NCI-H128 (cell line): ENCODE measurements at regions not wholly inside any gene's neighbourhood (a gene's known extent, or its start where the extent isn't known, plus 50 kb on each side); places are given as distances from the start of the nearest gene placed in this dataset.
"Not testable (repeated sequence)": the region's sequence is repeated elsewhere in the genome, so short reads cannot be mapped to it uniquely, and the experiment has no call there.

ENCODE experiments used
- DNase-seq: peaks from one replicate; lab custom pipeline; 2025; ENCODE audit not compliant: unreplicated experiment; lab: John Stamatoyannopoulos, UW

DNA sequence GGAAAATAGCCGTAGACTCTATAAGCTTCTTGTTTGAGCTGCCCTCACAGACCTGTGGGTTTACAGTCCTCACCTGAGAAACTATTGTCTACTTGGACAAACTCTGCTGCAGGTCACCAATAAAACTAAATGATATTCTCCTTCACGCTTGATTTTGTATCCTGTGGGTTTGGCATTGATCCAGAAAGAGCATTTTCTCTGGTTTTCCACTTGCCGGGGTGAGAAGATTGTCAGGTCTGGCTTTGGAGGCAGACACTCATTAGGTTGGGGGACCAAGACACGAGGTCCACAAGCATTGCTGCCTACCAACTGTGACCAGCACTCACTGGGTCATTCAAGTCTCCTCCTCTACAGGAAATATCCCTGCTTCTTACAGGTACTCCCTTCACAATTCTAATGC lies 68.5 kb downstream of the CDC14C start:
- DNase-seq, result no peak

DNA sequence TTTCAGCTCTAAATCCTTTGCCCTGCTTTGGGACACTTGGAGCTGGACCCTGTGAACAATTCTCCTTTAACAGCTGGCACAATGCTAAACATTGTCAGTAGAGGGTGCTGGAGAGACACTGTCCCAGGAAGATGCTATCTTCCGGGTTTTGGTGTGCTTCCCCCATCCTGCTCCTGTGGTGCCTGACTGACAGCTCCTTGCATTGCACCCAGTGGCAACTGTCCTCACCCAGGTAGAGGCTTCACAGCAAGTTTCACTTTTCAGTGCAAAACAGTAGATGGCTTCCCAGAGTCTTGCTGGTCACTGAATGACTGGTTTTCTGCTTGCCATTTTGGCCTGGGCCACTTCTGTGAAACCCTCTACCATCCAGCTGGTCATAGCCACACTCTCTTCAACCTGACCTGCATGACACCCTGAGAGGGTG lies 77.3 kb downstream of the CDC14C start:
- DNase-seq, result no peak

DNA sequence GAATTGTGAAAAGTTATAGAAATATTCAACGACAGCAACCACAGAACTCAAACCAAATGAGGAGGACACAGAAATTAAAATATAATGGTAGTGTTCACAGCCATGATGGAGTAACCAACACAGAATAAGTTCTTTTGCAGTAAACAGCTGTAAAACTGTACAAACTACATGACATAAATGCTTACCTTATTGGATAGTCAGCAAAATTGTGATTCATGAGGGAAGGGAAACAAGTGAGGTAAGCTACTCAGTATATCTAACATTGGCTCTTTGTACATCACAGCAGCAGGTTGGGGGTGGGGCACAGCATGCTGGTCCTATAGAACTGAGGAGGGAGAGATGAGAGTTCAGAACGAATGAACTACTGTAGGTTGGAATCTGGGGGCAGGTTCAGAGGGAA lies 86.4 kb downstream of the CDC14C start:
- no peak for DNase-seq

DNA sequence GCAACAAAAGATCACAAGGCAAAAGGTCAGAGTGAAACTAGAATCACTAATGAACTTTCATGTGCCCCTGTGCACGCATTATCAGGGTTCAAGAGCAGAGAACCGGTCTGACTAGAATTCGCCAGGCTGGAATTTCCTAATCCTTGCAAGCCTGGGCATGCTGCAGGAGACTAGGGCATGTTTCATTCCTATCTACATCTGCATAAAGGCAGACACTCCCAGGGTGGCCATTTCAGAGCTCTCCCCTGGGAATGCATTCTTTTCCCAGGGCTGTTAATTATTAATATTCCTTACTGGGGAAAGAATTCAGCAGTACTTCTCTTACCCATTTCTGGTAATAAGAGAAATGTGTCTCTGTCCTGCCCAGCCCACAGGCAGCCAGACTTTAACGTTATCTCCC lies 90.5 kb downstream of the CDC14C start:
- no peak for DNase-seq

DNA sequence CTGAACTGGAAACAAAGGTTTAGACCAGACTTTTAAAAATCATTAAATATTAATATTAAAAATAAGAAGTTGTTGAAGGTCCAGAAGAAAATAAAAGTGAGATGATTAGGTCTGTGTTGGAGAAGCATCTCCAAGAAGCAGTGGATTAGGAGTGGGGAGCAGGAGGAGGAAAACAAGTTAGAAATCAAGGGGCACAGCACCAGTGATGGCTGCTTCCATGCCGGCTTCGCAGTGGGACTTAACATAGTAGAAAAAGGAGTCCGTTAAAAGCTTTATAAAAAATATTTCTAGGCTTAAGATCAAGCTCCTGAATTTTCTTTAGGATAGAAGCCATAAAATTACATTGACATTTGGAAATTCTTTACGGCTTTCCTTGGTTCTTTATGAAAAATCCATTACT lies 95.8 kb downstream of the CDC14C start:
- no peak for DNase-seq

DNA sequence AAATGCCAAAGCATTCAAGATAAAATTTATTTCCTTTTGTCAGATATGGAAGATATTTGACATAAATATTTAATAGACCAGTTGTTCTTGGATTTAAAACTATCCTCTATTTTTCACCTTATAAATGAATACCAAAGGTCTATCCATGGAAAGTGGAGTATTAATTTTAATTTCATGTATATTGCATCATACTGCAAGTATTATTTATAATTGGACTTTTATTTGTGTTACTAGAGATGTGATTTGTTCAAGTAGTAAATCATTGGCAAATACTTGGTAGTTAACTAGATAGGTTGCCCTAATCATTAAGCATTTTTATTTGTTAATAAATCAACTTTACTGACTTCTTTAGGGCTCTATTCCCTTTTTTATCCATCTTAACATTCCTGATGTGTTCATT lies 98.1 kb downstream of the CDC14C start:
- no peak for DNase-seq

DNA sequence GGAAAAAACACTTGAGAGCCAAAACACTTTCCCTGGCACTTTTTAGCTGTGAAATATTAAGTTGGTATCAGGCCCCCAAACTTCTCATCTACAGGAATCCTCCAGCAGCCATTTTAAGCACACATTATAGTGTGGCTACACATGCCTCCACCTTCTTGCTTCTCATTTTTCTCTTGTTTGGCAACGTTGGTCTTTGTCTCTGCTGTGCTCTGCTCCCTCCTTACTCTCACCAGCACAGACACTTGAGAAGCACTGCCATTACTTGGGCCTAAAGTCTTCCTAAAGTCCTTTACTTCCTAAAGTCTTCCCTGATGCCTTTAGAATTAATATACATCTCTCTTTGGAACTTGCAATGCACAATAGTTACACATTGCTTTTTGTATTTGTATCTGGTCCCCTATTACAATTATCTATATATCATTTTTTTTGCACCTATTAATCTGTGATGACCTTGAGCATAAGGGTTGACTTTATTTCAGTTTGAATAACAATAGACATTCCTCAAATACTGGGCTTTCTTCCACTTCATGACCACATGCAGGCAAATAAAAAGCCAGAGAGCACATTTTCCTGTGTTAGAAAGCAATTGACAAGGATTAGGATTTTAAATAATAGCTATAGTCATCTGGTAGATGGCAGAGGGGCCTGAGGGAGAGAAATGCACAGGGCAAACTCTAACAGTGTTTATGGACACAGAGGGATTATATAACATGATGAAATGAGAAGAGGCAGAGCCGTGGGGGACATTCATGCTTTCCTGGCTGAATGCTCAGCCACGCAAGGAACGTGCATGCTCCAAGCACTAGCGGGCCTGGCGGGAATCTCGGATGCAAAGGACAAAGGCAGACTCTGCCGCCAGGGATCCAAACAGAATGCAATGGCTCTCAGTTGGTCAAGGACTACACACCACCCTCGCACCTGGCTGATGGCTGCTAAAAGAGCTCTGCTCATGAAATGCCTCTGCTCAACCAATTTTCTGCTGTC lies 99.3 kb downstream of the CDC14C start:
- no peak for DNase-seq

DNA sequence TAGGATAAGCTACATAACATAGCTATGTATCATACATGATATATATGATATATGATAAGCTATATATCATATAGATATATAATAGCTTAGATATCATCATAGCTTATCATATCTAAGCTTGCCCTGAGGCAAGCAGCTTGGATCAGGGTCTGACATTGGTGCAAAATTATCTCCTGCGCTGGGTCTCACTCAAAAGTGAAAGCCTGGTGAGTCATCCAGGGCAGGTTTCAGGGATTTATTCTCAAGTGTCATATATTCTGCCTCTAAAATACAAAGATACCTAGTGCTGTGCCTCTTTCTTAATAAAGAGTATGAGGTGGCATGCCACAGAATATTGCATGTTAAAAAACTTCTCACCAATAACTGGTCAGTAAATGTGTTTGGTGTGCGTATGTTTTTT lies 105.9 kb downstream of the CDC14C start:
- no peak for DNase-seq

DNA sequence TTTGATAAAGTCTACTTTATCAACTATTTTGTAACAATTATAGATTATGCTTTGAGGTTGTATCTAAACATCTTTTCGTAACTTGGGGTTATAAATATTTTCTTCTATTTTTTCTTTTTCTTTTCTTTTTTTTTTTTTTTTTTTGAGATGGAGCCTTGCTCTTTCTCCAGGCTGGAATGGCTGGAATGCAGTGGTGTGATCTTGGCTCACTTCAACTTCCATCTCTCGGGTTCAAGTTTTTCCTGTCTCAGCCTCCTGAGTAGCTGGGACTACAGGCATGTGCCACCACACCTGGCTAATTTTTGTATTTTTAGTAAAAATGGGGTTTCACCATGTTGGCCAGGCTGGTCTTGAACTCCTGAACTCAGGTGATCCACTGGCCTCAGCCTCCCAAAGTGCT lies 108.8 kb downstream of the CDC14C start:
- DNase-seq, result not testable (repeated sequence)

DNA sequence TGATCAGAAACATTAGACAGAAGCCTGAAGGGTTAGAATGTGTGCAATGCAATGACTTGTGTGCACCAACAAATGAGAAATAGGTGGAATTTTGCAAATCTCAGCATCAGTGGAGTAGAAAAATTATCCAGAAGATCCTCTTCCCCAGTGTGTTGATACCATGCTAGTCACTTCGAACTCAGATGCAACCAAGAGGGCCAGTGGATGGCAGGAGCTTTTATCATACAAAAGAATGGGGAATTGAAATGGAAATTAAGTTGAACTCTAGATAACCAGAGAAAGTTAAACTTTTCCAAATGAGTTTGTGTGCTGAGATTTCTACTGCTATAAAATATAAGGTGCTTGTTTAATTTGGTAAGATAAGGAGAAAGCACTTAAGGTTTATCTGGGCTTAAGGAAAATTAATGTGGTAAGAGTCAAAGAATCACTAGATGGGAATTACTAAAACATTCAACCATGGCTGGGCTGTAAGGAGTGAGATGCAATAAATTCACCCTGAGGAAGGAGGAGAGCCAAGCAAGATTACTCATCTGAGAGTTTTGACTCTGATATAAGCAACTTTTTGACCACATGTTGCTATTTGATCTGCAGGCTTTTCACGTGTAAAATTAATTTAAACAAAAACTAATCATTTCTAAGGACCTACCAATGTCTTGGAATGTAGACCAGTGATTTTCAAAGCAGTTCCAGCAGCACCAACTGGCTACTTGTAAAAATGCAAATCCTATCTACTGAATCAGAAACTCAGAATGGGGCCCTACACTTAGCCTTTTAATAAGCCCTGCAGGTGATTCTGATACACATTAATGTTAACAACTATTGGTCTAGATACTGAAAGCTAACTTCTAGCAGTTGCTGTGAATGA lies 113.2 kb downstream of the CDC14C start:
- no peak for DNase-seq

DNA sequence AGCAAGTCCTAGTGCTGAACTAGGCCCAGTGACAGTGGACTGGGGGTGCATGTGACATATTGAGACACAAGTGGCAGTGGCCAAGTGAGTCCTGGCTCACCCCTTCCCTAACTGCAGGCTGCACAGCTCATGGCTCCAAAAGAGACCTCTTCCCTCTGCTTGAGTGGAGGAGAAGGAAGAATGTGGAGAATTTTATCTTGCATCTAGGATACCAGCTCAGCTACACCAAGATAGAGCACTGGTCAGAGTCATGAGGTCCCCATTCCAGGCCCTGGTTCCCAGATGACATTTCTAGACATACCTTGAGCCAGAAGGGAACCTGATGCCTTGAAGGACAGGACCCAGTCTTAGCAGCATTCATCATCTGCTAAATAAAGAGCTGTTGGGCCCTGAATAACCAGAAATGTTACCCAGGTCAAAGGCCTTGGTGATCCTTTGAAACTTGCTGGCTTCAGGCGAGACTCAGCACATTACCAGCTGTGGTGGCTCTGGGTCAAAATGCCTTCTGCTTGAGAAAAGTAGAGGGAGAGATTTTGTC lies 114.5 kb downstream of the CDC14C start:
- DNase-seq, result no peak

DNA sequence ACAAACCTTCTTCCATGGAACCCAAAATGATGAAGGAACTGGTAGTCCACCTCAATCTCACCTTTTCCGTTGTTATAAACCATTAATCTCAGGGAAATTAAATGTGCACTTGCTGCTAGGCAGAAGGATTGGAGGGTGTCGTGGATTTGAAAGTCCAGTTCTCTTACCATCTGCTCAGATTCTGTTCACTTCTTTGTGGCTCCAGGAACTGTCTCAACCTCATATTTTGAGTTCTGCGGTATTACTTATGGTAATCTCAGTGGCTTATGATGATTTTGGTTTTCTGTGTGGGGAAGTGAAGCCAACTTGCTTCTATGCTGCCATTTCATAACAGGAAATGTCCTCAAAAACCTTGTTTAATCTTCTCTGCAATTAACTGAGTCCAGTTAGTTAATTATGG lies 136.4 kb downstream of the CDC14C start:
- no peak for DNase-seq

DNA sequence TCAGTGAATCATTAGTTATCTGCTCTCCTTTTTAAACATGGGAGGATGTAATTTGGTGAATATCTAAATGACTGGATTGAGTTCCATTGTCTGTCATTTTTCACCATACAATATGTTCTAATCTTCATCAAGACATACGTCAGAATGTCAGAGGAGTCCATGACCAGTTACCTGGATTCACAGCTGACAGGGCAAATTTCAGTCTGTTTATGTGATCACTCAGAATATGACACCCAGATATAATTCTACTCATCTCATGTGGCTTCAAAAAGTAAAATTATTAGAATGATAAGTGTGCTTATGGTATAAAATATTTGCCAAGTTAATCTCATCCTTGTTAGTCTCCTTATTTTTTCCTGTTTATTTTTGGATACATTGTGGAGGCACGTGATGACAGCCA lies 150.2 kb downstream of the CDC14C start:
- no peak for DNase-seq

DNA sequence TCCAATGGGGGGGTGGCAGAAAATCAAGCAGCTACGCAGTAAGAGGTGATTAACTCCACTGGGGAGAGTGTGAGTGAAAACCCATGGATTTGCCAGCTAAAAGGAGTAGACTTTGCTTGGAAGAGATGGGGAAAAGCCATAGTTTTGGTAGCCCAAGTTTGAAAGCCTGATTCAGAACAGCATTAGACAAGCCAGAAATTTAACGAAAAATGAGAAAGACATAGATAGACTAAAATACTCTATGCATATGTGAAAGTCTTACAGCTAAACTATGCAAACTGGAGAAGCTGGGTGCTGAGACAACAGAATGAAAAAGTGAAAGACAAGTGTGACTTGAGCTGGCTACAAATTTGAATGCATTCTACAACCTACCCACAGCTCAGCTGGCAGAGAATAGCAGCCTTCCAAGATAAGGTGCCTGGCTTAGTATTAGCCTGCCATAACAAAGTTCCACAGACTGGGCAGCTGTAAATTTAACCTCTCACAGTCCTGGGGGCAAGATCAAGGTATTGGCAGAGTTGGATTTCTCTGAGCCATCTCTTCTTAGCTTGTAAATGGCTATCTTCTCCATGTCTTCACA lies 156.6 kb downstream of the CDC14C start:
- DNase-seq, result no peak

DNA sequence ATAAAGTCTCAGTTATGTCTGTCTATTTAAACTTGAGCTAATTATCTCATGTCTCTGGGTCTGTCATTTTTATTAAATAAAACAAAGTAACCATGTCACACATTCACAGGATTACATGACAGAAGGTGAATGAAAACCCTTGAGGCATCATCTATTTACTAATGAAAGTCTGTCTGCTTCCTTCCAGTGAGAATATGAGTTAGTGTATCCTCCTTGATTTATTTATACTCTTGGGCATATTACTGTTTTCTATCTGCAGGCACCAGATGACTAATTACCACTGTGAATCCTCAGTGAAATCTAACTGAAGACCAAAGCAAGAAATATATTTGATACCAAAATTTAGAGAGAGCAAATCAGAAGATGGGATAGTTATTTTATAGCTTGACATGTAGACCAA lies 163.7 kb downstream of the CDC14C start:
- no peak for DNase-seq

DNA sequence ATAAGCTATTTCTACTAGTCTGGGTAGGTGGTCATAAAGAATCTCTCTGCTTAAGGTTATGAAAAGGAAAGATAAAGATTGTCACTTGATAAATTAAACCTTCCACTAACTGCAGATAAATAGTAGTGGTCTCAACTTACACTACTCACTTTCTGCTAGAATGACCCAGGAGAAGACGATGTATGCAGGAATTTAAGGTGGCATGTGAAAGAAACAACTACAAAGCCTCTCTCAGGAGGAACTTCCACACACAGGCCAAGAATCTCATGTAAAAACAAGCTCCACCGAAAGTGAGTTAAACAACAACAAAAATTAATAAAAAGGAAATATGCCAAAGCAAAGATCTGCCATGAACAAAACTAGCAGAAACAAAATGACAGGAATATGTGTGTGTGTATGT lies 165.4 kb downstream of the CDC14C start:
- no peak for DNase-seq

DNA sequence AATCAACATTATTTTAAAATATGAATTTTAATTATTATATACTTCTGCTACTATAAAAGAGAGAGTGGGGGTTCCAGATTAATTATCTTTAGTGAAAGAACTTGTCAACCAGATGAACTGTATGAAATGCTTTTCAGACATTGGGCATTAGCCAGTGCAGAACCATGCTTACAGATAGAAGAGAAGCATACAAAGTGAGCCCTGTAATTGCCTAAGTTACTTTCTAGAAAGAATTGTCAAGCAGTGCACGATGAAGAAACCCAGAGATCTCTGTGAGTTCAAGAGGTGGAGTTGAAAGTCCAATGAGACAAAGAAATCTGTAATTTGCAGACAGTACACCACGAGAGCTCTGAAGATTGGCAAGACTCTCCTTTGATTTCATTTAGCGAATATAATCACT lies 166.7 kb downstream of the CDC14C start:
- DNase-seq, result no peak

DNA sequence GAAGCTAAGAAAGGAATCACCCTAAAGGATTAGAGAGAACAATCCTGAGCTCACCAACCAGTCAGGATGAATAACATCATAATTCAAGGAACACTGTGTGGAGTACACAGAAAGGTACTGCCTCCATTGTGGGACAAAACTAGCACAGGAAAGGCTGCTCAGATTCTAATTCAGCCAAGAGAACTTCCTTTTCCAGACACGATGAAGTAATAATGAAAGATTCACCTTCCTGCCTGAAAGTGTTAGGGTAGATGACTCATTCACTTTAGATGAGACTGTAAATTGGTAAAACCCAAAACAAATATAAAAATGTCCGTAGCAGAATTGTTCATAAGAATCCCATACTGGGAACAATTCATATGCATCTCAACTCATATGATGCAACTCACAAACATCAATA lies 167.2 kb downstream of the CDC14C start:
- no peak for DNase-seq

DNA sequence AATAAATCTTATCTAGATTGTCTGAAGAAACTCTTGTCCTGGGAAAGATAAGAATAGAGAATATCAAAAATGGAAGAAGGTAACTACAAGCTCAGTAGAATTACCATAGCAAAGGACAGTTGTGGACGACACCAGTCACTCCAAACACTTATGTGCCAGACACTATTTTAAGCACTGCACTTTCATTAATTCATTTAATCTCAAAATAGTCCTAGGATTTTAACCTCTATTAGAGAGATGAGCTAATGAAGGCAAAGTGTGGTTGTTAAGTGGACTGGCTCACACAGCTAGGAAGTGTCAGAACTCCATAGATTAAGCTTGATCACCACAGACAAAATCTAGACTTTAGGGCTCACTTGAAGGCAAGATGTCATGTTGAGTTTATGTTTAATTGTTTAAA lies 168.9 kb downstream of the CDC14C start:
- no peak for DNase-seq

DNA sequence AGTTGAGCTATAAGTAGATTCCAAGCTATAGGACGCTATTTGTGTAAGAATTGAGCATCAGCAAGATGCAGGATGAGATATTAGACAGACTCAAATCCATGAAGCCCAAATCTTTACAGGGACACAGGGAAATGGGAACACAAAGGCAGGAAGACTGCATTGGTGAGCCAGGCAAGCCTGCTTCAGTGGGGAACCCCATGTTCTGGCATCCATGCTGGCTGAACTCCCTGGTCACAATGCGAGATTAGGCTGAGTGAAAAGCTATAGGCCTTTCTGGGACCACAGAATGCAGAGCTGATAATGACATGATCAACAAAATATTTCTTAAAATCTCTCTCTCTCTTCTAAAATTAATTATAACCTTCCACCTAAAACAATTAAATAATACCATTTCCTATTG lies 170.5 kb downstream of the CDC14C start:
- DNase-seq, result no peak

DNA sequence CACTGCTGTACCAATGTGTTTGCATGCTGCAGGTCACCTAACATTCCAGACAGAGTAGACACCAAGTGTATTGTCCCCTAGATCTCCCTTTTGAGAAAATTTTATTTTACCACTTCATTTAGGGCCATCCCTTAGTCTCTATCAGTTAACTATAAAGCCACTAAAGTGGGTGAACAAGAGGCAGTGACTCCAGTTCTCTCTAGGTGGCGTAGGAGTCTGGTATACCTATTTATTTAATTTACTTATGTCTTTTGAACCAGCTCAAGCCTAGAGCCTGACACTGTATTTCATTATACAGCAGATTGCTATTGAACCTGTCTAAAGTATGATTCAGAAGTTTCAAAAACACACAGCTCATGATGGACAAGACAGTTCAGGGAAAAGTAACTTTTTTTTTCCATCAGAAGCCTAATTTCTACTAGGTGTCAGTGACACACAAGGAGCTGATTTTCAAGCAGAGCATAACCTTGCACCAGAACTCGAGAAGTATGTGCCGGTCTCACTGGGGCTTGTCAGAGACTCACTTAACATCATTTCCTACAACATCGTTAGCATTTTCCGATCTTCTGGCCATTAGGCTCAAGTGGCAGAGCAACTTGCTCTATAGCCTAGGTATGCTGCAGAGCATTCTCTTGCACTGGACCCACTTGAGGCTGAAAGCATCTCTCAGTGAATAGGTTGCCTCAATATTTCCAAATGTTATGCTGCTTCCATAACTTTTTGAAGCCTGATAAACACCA lies 175.4 kb downstream of the CDC14C start:
- no peak for DNase-seq
